GM18858 (cell line): ENCODE measurements at regions not wholly inside any gene's neighbourhood (a gene's known extent, or its start where the extent isn't known, plus 50 kb on each side); places are given as distances from the start of the nearest gene placed in this dataset.

Experiments used
- ATAC-seq: cut with Tn5 transposase; IDR thresholded peaks from one replicate; pipeline ENCODE4 v1.9.1; 2021; ENCODE audit not compliant: unreplicated experiment

DNA sequence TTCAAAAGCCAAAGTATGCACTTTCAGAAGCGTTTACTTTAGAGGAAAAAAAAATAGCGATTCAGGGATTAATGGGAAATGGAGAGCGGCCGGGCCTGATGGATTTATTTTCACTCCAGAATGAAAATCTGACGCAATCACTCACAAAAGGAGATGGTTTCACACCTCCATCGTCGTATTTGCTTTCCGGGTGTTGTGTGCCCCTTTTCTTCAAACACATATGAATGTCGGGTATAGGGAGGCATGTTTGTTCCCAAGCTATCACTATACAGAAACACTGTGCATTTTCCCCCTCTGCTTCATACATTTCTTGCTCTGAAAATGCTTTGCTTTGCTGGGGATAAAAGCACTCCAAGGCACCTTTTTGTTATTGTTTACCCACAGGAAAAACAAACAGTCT lies 562.2 kb upstream of the ZFHX3 start:
- no peak for ATAC-seq

DNA sequence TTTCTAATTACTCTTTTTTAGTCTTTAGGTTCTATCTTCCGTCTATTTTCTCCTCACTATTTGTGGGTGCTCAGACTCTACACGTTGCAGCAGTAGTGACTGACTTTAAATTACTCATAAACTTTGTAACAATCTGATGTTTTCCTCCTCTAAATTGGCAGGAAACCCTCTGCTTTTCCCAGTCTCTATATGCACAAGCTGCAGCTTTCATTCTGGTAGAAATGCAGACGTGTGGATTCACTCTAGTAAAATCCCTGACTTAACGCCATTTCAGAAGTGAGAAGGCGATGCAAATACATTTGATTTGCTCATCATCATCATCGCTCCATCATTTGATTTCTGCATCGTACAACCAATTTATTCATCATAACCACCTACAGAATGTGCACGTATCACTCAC lies 561.0 kb upstream of the ZFHX3 start:
- no peak for ATAC-seq

DNA sequence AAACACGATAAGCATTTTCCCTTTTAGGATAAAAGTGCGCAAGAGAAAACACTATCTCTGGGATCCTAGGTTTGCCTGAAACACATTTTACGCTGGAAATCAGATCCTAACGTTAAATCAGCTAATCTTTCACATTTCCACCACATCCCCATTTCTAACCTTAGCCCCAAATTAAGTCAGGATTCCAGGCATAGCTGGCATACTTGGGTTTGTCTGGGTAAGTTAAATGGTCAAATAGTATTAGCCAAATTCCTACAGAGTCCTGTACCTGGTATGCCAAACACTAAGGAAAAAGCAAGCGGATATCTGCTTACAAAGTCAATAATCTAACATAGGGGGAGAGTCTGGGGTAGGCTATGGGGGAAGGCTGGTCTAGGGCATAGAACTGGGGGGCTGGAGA lies 557.4 kb upstream of the ZFHX3 start:
- no peak for ATAC-seq

DNA sequence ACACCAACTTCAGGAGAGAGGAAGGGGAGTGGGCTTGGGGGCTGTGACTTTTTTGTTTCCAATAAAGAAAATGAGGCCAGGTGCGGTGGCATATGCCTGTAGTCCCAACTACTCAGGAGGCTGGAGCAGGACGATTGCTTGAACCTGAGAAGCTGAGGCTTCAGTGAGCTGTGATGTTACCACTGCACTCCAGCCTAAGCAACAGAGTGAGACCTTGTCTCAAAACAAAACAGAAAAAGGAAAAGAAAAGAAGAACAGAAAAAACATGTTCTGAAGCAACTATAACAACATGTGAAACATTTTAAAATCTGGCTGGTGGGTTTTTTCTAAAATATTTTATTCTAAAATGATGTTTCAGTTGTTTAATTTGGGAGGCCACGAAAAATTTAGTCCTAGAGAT lies 554.0 kb upstream of the ZFHX3 start:
- no peak for ATAC-seq

DNA sequence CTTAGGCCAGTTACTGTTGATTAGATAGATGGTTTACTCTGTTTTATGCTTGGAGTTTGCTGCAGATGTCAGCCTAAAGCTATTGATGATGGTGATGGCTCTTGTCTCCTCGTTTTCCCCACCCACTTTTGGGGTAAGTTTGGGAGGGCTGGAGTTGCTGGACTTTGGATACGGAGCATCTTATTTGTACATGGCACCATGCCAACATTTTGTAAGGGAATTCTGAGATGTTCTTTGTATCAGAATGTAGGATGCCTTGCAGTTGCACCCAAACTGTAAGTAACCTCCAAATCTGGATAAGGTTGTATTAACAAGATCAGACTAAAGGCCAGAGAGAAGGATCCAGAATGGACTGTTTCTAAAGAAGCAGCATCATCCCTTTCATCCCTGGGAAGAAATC lies 551.9 kb upstream of the ZFHX3 start:
- ATAC-seq: no peak

DNA sequence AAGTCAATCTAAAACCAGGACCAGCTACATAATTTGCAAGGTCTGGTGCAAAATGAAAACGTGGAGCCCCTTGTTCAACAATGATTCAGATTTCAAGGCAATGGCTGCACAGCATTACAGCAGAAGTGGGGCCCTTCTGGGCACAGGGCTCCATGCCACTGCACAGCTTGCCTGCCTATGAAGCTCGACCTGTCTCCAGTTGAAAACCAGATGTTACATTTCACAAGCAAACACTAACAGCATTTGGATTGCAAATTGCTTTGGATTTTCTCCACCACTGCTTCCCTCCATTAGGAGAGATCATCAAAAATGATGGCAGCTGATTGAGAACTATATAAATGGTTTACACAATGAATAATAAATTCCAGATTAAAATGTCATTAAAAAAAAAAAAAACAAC lies 551.4 kb upstream of the ZFHX3 start:
- ATAC-seq: no peak

DNA sequence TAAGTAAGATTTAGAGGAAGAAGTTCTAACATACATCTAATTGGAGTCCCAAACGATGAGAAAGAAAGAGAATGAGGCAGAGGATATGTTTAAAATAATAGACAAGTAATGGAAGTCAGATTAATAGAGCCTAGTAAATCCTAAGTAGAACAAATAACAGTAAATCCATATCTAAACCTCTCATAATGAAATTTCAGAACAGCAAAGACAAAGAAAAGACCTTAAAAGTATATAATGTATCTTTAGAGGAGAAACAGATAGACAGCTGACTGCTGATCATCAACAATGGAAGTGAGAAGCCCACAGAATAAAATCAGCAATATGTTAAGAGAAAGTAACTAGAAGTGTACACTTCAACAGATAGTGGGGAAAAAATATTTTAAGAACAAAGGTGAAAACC lies 536.2 kb upstream of the ZFHX3 start:
- ATAC-seq: no peak

DNA sequence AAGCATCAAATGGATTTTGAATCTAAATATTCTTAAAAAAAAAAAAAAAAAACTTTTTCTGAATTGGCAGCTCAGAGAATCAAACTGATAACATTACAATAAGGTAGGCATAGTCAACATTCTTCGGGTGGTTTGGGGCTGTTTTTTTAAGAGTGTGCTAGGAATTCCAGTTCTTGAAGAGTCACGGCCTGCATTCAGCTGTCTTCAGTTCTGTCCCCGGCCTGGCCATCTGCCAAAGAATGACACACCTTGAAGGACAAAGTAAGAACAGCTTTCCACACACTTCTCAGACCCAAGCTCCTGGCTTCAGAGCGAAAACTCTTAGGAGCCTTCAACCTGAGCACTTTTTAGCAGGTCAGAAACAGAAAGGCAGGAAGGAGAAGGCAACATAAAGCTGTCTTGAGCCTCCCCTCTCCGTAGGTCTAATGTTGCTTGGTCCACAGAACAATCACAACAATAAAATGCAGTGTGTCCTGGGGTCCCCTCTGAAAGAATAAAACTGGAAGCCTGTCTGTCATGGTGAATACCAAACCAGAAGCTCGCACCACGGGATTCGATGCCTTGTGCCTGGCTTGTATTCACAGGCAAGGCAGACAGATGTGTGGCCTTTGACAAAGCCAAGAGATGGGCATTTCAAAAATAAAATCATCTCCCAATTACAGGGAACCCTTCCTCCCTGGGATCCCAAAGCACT lies 524.4 kb upstream of the ZFHX3 start:
- no peak for ATAC-seq

DNA sequence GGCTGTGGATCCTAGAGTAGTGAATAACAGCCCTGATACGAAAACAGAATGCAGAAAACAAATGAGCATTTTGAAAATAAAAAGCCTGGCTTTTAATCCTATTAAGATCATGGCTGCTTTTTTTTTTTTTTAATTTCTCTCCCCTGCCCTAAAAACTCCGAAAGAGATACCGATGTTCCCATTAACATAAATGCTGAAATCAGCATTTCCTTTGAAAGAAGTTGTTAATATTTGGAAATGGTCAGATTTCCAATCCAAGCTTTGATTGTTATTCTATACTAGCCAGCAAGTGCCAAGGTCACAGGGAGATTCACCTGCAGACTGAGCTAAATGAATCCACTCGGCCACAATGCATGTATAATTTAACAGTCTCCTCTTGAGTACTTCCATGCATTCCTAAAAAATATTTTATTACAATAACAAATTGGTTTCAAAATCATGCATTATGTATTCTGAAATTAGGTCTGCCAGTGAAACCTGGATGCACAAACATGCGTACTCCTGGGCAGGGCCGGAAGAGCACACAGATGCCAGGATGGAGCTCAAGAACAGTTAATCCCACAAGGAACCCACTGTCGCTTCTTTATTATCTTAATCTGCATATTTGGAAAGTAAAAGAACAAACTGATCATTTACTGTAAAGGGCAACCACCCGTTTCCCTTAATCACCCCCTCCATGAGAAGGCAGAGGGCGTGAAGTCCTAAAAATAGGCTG lies 521.5 kb upstream of the ZFHX3 start:
- ATAC-seq: no peak

DNA sequence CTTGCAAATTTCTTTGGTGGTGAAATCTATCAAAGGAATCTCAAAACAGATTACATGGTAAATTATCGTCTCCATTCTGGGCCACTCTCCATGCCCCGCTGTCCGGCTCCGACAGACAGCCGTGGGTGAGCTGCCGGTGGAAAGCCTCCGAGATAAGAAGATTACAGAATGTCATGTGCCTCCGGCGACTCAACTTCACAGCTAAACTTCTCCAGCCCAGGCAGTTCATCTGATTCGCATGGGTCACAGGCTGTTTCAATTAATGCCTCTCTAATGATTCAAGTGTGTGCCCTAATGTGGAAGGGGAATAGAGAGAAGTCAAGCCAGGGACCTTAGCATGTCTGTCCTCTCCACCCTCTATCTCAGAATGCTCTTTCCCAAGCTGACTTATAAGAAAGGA lies 520.8 kb upstream of the ZFHX3 start:
- ATAC-seq: no peak

DNA sequence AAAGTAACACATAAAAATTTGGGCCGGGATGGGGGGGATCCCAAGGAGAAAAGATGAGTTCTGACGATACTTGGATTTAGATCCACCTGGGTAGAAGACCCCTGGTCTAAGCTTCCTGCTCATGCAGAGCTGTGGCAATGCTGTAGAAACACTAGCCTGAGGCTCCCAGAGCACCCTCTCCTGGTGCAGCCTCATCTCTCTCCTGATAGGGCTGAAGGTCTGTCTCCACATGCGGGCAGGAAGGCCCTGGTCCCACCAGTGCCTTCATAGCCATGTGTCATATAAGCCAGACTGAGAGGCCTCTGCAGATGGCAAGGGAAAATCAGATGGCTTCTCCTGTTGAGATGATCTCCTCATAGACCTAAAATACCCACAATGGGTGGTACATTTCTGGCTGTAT lies 518.0 kb upstream of the ZFHX3 start:
- no peak for ATAC-seq

DNA sequence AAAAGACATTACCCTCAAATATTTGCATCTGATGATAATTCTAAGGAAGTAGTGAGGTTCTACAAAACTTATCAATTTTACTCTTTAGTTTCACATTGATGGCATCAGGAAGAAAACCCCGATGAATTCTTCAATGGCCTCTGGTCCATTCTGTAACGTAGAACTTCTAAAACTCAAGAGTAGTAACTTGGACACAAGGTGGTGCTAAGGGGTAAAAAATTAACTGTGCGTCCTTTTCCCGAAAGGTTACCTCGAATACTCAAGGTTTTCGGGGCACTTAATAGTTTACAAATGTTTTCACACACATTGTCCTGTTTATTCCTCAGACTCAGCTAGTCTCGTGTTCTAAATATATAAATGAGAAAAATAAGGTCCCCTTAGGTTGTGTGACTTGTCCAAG lies 517.3 kb upstream of the ZFHX3 start:
- no peak for ATAC-seq

DNA sequence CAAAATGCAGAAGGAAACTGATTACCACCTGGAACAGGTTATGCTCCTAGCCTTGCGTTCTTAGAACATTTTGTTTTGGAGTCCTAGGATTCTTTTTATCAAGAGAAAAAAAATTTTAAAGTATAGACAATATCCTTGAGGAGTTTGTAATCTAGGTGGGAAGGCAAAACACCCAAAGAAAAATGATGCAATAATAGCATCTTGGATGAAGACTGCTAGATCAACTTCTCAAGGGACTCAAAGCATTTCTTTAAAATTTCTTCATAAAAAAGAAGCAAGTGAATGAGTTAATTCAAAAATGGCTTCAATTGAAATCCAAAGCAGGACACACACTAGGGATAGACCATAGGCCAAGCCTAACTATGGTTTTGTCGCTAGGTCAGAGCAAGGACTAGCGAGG lies 515.8 kb upstream of the ZFHX3 start:
- no peak for ATAC-seq

DNA sequence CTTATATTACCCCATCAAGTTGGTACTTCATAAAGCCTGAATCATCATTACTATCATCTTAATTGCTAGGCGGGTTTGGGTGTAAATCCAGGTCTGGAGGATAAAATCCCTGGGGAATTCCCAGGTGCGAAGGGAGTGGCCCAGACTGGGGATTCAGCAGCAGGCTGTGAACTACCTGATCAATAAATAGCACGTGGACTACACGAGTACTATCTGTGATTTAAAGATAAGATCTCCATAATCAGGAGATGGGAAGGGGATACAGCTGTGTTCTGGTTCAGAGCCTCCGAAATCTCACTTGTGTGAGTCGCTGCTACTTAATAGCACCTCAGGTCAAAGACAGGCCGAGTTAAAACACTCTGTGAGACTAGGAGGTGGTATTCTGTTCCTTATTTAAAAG lies 512.6 kb upstream of the ZFHX3 start:
- no peak for ATAC-seq

DNA sequence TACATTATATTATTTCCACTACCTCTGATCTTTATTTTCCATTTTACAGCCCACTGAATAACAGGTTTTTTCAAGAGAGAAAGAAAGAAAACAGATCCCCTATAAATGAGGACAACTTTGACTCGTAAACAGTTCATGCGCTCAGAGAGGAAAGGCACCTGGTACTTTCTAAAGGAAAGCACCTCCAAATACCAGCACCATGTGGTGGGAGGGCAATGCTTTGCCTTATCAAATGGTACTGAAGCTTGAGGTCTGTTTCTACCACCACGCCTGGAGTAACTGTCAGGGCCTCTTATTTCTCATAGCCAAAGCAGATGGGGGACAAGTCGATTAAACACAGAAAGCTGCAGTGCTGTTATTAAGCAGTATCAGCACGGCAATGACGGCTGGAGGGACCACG lies 510.3 kb upstream of the ZFHX3 start:
- no peak for ATAC-seq

DNA sequence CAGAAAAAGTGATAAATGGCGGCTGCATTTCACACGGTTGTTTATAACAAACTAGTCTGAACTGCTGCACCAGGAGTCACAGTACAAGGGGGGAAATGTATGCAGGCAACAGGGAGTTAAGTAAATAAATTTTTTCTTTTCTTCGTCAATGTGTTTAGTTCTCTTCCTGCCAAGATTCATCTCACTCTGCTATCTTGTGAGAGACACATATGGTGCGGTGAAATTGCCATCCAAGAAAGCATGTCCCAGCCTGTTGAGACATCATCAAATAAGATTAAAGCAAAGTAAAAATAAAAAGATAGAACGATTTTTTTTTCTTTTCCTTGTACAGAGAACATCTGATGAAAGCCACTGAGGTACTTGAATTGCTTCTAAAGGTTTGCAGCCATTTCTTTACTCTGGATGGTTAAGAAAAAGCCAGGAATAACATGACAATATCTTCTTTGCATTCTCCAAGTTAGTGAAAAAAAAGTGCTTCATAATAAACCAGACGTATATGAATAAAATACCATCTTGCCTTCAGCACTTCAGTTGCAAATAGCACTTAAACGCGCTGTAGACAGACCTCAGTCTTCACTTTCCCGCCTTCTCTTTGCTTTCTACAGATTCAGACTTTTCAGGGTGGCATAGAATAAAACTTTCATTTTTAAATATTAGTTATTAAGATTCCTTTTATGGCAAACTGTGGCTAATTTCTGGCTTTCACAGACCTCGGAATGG lies 506.2 kb upstream of the ZFHX3 start:
- ATAC-seq: no peak

DNA sequence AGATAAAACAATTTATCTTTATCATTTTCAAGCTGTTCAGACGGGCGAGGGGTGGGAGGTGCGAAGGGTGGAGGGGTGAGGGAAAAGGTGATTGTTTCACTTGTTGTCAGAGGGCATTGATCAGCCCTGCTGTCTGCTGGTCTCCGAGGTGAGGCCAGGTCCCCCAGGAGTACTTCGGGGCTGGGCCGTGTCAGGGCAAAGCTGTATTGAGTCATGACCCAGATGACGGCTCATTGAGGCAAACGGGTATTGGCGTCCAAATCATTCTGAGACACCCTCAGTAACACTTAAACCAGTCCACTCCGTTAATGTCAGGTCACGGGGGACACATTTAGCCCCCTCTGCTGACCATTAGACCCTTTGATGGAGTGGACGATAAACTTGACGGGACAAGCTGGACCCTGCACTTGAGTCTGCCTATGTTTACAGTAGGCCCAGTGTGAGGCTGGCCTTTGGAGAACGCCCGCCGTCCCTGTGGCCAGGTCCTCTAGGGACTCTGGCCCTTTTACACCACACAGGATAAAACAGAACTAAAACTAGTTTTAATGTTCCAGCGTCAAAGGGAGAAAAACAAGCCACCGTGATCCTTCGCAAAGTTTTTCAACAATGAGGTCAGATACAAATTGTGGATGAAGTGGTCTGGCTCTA lies 502.2 kb upstream of the ZFHX3 start:
- no peak for ATAC-seq

DNA sequence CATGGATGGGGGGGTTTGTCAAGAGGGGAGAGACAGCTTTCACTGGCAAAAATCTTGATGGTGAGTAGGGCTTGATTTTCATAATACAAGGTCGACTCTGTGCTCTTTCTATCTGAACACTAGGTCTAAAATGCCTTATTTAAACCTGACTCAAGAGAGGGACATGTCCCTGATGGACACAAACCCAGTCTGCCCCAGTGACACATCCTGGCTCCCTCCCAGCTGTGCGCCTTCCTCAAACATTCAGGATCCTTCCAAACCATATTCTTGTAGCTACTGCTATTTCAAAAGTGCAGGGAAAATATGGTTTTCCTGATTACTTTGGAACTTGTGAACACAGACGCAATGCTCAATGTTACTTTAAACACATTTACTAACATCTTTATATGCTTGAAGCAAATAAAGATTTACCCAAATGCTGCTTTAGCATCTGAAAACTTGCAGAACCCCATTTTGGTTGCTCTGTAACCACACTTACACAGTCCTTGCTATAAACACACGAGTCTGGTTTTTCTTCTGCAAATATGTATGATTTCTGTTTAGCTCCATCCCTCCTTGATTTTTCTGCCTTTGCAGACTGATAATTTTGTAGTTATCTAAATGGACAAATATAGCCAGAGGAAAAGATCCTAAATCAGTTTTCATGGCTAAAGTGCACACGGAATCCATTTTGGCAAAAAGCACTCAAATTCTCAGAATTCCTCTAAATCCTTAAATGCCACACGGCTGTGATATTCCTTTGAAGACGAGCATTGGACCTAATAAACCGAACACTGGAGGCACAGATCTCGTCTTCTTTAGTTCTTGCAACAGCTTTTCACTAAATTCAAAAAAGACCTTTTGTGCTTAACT lies 499.9 kb upstream of the ZFHX3 start:
- no peak for ATAC-seq

DNA sequence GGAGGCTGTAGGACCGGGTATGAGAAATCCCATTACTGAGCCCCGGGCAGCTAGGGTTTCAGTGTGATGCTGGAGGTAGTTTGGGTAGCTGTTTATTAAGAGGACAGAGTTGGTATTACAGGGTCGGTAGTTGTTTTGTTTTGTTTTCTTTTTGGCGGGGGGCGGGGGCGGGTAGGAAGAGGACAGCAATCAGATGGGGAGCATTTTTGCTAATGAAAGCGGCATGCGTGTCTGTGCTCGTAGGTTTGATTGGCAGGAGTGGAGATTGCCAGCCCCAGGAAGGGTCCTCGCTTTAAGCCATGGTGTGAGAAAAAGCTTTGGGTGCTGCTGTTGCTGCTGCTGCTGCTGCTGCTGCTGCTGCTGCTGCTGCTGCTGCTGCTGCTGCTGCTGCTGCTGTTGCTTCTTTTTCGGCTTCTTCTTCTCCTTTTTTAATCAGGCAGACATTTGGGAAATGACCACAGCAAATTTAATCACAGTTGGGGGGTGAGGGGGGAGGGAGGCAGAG lies 498.5 kb upstream of the ZFHX3 start:
- no peak for ATAC-seq

DNA sequence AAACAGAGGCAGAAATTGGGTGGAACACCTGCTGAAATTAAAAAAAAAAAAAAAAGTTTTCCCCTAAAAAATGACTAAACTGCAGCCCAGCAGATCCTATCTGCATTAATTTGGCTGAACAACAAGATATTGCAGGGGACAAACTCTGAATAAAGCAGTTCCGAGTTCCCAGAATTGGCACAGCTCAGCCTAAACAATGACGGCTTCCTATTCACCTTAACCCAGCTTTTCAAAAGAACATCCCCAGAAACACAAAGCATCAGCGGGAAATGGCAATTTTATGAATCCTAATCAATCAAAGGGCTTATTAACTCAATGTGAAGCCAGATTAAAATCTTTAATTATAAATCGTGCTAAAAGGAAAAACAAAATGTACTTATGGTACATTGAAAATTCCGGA lies 497.8 kb upstream of the ZFHX3 start:
- no peak for ATAC-seq

DNA sequence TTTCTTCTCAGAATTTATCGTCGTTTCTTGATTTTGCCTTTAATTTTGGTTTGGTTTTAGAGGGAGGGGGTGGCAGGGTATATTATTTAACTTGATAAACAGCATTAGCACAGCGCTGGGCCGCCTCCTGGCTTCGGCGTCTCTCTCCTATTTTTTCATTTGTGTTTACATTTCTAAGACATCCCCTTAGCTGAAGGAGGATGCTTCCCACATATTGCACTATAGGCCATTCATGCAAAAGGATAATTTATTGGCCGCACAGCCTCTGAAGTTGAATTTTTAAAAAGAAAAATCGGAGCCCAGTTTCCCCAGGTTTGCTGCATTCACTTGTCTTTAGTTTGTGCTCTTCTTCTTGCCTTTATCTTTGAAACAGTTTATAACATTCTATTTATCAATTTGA lies 497.4 kb upstream of the ZFHX3 start:
- no peak for ATAC-seq
